Activated CD4-positive, alpha-beta T cell treated with anti-CD3 and anti-CD28 coated beads for 24 hours (primary cell): ENCODE measurements at regions not wholly inside any gene's neighbourhood (a gene's known extent, or its start where the extent isn't known, plus 50 kb on each side); places are given as distances from the start of the nearest gene placed in this dataset.
"Not testable (repeated sequence)": the region's sequence is repeated elsewhere in the genome, so short reads cannot be mapped to it uniquely, and the experiment has no call there.

ENCODE experiments used
- DNase-seq, 2 donors: peaks; one replicate each; pipeline ENCODE4 v3.0.0-alpha.2; 2020; ENCODE audit warnings: low read depth in 2 of 2

GRCh38 chr2:16055848-16056580 lies 115.7 kb downstream of the MYCN start:
- DNase-seq = no peak

GRCh38 chr2:16053437-16054257 lies 113.3 kb downstream of the MYCN start:
- DNase-seq = no peak

- DNase-seq = not testable (repeated sequence)
Observed at GRCh38 chr2:16052571-16053052, 112.3 kb downstream of the MYCN start.

- DNase-seq = no peak
Observed at GRCh38 chr2:16051841-16052564, 111.7 kb downstream of the MYCN start.

- no peak for DNase-seq
Observed at GRCh38 chr2:16050908-16051489, 110.6 kb downstream of the MYCN start.

GRCh38 chr2:16050261-16050907 lies 110.0 kb downstream of the MYCN start:
- DNase-seq = no peak

GRCh38 chr2:16049406-16049805 lies 109.1 kb downstream of the MYCN start:
- DNase-seq = no peak

- DNase-seq = no peak
Observed at GRCh38 chr2:16048466-16048865, 108.1 kb downstream of the MYCN start.

- no peak for DNase-seq
Observed at GRCh38 chr2:16047701-16048100, 107.4 kb downstream of the MYCN start.

- DNase-seq = no peak
Observed at GRCh38 chr2:16046649-16047048, 106.3 kb downstream of the MYCN start.

- no peak for DNase-seq
Observed at GRCh38 chr2:16045653-16046352, 105.5 kb downstream of the MYCN start.

- no peak for DNase-seq
Observed at GRCh38 chr2:16044946-16045456, 104.7 kb downstream of the MYCN start.

- DNase-seq = no peak
Observed at GRCh38 chr2:16043627-16044026, 103.3 kb downstream of the MYCN start.

- DNase-seq = no peak
Observed at GRCh38 chr2:16043192-16043591, 102.8 kb downstream of the MYCN start.

GRCh38 chr2:16042201-16042700 lies 101.9 kb downstream of the MYCN start:
- no peak for DNase-seq

GRCh38 chr2:16040271-16041010 lies 100.1 kb downstream of the MYCN start:
- no peak for DNase-seq

- DNase-seq = no peak
Observed at GRCh38 chr2:16039823-16040222, 99.5 kb downstream of the MYCN start.

- no peak for DNase-seq
Observed at GRCh38 chr2:16039055-16039454, 98.7 kb downstream of the MYCN start.

- no peak for DNase-seq
Observed at GRCh38 chr2:16038621-16039020, 98.3 kb downstream of the MYCN start.
